ENCODE measurements at regions not wholly inside any gene's neighbourhood (a gene's known extent, or its start where the extent isn't known, plus 50 kb on each side); places are given as distances from the start of the nearest gene placed in this dataset.

DNA sequence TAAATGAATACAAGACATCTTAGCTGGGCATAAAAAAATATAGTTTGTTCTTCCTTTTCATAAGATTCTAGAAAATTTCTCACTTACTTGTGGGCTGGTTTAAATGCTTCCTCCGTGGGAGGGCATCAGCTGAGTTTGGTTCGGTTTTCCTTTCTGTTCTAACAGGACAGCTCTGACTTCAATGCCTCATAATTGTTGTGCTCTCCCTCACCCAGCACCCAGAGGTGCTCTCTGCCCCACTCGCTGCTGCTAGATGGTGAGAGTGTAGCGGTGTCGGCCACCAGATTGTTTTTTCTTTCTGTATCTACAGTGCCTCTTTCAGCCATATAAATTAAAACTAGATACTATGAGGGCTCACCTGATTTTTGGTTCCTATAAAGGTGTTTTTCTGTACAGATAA lies 407.2 kb upstream of the CDH7 start:
- no peaks in the 10 kb centered on the region for H3K79me2 ChIP-seq
- no peak overlapping the region for H2AFZ ChIP-seq
- TF ChIP-seq, protein P1, sequence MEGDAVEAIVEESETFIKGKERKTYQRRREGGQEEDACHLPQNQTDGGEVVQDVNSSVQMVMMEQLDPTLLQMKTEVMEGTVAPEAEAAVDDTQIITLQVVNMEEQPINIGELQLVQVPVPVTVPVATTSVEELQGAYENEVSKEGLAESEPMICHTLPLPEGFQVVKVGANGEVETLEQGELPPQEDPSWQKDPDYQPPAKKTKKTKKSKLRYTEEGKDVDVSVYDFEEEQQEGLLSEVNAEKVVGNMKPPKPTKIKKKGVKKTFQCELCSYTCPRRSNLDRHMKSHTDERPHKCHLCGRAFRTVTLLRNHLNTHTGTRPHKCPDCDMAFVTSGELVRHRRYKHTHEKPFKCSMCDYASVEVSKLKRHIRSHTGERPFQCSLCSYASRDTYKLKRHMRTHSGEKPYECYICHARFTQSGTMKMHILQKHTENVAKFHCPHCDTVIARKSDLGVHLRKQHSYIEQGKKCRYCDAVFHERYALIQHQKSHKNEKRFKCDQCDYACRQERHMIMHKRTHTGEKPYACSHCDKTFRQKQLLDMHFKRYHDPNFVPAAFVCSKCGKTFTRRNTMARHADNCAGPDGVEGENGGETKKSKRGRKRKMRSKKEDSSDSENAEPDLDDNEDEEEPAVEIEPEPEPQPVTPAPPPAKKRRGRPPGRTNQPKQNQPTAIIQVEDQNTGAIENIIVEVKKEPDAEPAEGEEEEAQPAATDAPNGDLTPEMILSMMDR (IDR thresholded peaks at IDR 0.05) = no peak
- no peak overlapping the region for H3K4me2 ChIP-seq (ENCODE audit: low read length)
- H3K4me3 ChIP-seq (ENCODE audit: low read depth, low read length) = no peak overlapping the region
- H3K4me1 ChIP-seq = no peaks in the 10 kb centered on the region
- H3K36me3 ChIP-seq (ENCODE audit: control insufficient read depth, insufficient read depth, low read length) = no peaks in the 10 kb centered on the region
- H3K9ac ChIP-seq = no peak overlapping the region
- no peak overlapping the region for H3K27ac ChIP-seq
- H3K9me3 ChIP-seq (ENCODE audit: control insufficient read depth, low read length) = no peaks in the 10 kb centered on the region
- no peaks in the 10 kb centered on the region for H3K27me3 ChIP-seq (ENCODE audit: control insufficient read depth, insufficient read depth, low read length)

DNA sequence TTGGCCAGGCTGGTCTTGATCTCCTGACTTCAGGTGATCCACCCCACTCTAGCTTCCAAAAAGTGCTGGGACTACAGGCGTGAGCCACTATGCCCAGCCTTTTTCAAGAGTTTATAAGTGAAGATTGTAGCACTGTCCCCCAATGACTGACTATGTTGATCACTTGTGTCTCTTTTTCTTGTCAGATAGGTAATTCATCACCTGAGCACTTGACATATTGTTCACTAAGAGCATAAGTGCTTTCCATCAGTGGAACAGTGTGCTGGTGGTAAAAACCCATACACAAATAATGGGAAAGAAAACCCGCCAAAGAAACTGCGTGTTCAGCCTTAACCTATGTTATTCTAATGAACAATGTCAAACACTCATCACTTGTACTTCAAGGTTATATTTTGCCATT lies 414.4 kb upstream of the CDH7 start:
- Histone ChIP-seq H3K4me3 (ENCODE audit: low read depth, low read length) (no peak overlapping the region), H3K4me2 (ENCODE audit: low read length) (no peak overlapping the region), H3K36me3 (ENCODE audit: control insufficient read depth, insufficient read depth, low read length) (no peaks in the 10 kb centered on the region), H3K27ac (no peak overlapping the region), H3K9me3 (ENCODE audit: control insufficient read depth, low read length) (no peaks in the 10 kb centered on the region), H3K4me1 (no peaks in the 10 kb centered on the region), H2AFZ (no peak overlapping the region), H3K79me2 (no peaks in the 10 kb centered on the region), H3K27me3 (ENCODE audit: control insufficient read depth, insufficient read depth, low read length) (no peaks in the 10 kb centered on the region), H3K9ac (no peak overlapping the region)
- TF ChIP-seq, protein P1 (IDR thresholded peaks at IDR 0.05) = no peak

- TF ChIP-seq, protein P1 (IDR thresholded peaks at IDR 0.05) = no peak
- H3K9ac ChIP-seq = no peak overlapping the region
- no peaks in the 10 kb centered on the region for H3K9me3 ChIP-seq (ENCODE audit: control insufficient read depth, low read length)
- no peak overlapping the region for H2AFZ ChIP-seq
- H3K27ac ChIP-seq = no peak overlapping the region
- H3K36me3 ChIP-seq (ENCODE audit: control insufficient read depth, insufficient read depth, low read length) = no peaks in the 10 kb centered on the region
- no peak overlapping the region for H3K4me2 ChIP-seq (ENCODE audit: low read length)
- no peaks in the 10 kb centered on the region for H3K4me1 ChIP-seq
- no peak overlapping the region for H3K4me3 ChIP-seq (ENCODE audit: low read depth, low read length)
- H3K27me3 ChIP-seq (ENCODE audit: control insufficient read depth, insufficient read depth, low read length) = no peaks in the 10 kb centered on the region
- no peaks in the 10 kb centered on the region for H3K79me2 ChIP-seq
Measured at GRCh38 chr18:65329010-65329409, 421.8 kb upstream of the CDH7 start.

GRCh38 chr18:65326805-65327204 lies 424.0 kb upstream of the CDH7 start:
- TF ChIP-seq, protein P1 (IDR thresholded peaks at IDR 0.05) = no peak
- Histone ChIP-seq H3K9ac (no peak overlapping the region), H3K27ac (no peak overlapping the region), H3K27me3 (ENCODE audit: control insufficient read depth, insufficient read depth, low read length) (no peaks in the 10 kb centered on the region), H3K9me3 (ENCODE audit: control insufficient read depth, low read length) (no peaks in the 10 kb centered on the region), H3K79me2 (no peaks in the 10 kb centered on the region), H3K4me1 (no peaks in the 10 kb centered on the region), H3K36me3 (ENCODE audit: control insufficient read depth, insufficient read depth, low read length) (no peaks in the 10 kb centered on the region), H2AFZ (no peak overlapping the region), H3K4me2 (ENCODE audit: low read length) (no peak overlapping the region), H3K4me3 (ENCODE audit: low read depth, low read length) (no peak overlapping the region)

- TF ChIP-seq, protein P1 (IDR thresholded peaks at IDR 0.05) = no peak
- H3K36me3 ChIP-seq (ENCODE audit: control insufficient read depth, insufficient read depth, low read length) = no peaks in the 10 kb centered on the region
- H3K4me1 ChIP-seq = no peaks in the 10 kb centered on the region
- no peak overlapping the region for H3K9ac ChIP-seq
- H3K27ac ChIP-seq = no peak overlapping the region
- H3K27me3 ChIP-seq (ENCODE audit: control insufficient read depth, insufficient read depth, low read length) = no peaks in the 10 kb centered on the region
- H2AFZ ChIP-seq = no peak overlapping the region
- H3K4me2 ChIP-seq (ENCODE audit: low read length) = no peak overlapping the region
- H3K9me3 ChIP-seq (ENCODE audit: control insufficient read depth, low read length) = no peaks in the 10 kb centered on the region
- no peak overlapping the region for H3K4me3 ChIP-seq (ENCODE audit: low read depth, low read length)
- H3K79me2 ChIP-seq = no peaks in the 10 kb centered on the region
Measured at GRCh38 chr18:65322895-65323294, 427.9 kb upstream of the CDH7 start.
